ENCODE measurements at regions not wholly inside any gene's neighbourhood (a gene's known extent, or its start where the extent isn't known, plus 50 kb on each side); places are given as distances from the start of the nearest gene placed in this dataset.
A peak's percentile ranks its signal among the peaks of the same experiment; 100 is the strongest.

GRCh38 chr11:26191193-26191592 lies 140.7 kb upstream of the ANO3 start:
- intact Hi-C loops (cut with DNase I): no loop called here
- no peak for ATAC-seq

GRCh38 chr11:26193694-26194365 lies 138.1 kb upstream of the ANO3 start:
- TF ChIP-seq POLR2A (IDR thresholded peaks at IDR 0.05) (no peak), CTCF (IDR thresholded peaks at IDR 0.05) (no peak)
- H3K27me3 ChIP-seq: no peaks in the 10 kb centered on the region
- no peak overlapping the region for H3K4me3 ChIP-seq
- H3K36me3 ChIP-seq: no peaks in the 10 kb centered on the region
- no peaks in the 10 kb centered on the region for H3K9me3 ChIP-seq
- no peak for DNase-seq
- intact Hi-C loops (cut with DNase I): no loop called here
- no peak overlapping the region for H3K27ac ChIP-seq
- peak in 1 of 4 donors; percentile 23 for ATAC-seq
- H3K4me1 ChIP-seq: no peaks in the 10 kb centered on the region

More at GRCh38 chr11:26191193-26191592, 140.7 kb upstream of the ANO3 start:
- 86% methylated on average over 6 of the region's 6 CpGs for WGBS (ENCODE audit: insufficient coverage, low coverage, low lambda C conversion rate, missing lambda C conversion rate)
- DNase-seq: no peak
- TF ChIP-seq CTCF (IDR thresholded peaks at IDR 0.05) (no peak), POLR2A (IDR thresholded peaks at IDR 0.05) (no peak)
- Histone ChIP-seq H3K36me3 (no peaks in the 10 kb centered on the region), H3K4me1 (peaks cover 0 to 16% (median 8%) of the 10 kb centered on the region in 4 donors), H3K27me3 (no peaks in the 10 kb centered on the region), H3K9me3 (no peaks in the 10 kb centered on the region), H3K27ac (no peak overlapping the region), H3K4me3 (no peak overlapping the region)

GRCh38 chr11:26194881-26195280 lies 137.0 kb upstream of the ANO3 start:
- ATAC-seq (no peak), DNase-seq (no peak)
- H3K36me3 ChIP-seq: no peaks in the 10 kb centered on the region
- H3K27me3 ChIP-seq: no peaks in the 10 kb centered on the region
- H3K4me3 ChIP-seq: no peak overlapping the region
- WGBS (ENCODE audit: insufficient coverage, low coverage, low lambda C conversion rate, missing lambda C conversion rate): 58% methylated on average over 1 of the region's 1 CpG
- TF ChIP-seq POLR2A (IDR thresholded peaks at IDR 0.05) (no peak), CTCF (IDR thresholded peaks at IDR 0.05) (no peak)
- no peaks in the 10 kb centered on the region for H3K9me3 ChIP-seq
- intact Hi-C loops (cut with DNase I): no loop called here
- H3K27ac ChIP-seq: no peak overlapping the region
- no peaks in the 10 kb centered on the region for H3K4me1 ChIP-seq

- H3K27ac ChIP-seq: no peak overlapping the region
- no peak for ATAC-seq
- no peaks in the 10 kb centered on the region for H3K36me3 ChIP-seq
- intact Hi-C loops (cut with DNase I): no loop called here
- H3K4me3 ChIP-seq: no peak overlapping the region
- WGBS (ENCODE audit: insufficient coverage, low coverage, low lambda C conversion rate, missing lambda C conversion rate): 79% methylated on average over 4 of the region's 4 CpGs
- H3K27me3 ChIP-seq: no peaks in the 10 kb centered on the region
- no peaks in the 10 kb centered on the region for H3K4me1 ChIP-seq
- DNase-seq: no peak
- H3K9me3 ChIP-seq: no peaks in the 10 kb centered on the region
- no peak for TF ChIP-seq CTCF (IDR thresholded peaks at IDR 0.05)
- no peak for TF ChIP-seq POLR2A (IDR thresholded peaks at IDR 0.05)
Observed at GRCh38 chr11:26198532-26199096, 133.3 kb upstream of the ANO3 start.
